Kidney tubule cell (primary cell): ENCODE measurements at regions not wholly inside any gene's neighbourhood (a gene's known extent, or its start where the extent isn't known, plus 50 kb on each side); places are given as distances from the start of the nearest gene placed in this dataset.

Source experiments
- DNase-seq: peaks from one replicate; pipeline ENCODE4 v3.0.0-alpha.2; 2018; ENCODE audit warnings: low spot score

DNA sequence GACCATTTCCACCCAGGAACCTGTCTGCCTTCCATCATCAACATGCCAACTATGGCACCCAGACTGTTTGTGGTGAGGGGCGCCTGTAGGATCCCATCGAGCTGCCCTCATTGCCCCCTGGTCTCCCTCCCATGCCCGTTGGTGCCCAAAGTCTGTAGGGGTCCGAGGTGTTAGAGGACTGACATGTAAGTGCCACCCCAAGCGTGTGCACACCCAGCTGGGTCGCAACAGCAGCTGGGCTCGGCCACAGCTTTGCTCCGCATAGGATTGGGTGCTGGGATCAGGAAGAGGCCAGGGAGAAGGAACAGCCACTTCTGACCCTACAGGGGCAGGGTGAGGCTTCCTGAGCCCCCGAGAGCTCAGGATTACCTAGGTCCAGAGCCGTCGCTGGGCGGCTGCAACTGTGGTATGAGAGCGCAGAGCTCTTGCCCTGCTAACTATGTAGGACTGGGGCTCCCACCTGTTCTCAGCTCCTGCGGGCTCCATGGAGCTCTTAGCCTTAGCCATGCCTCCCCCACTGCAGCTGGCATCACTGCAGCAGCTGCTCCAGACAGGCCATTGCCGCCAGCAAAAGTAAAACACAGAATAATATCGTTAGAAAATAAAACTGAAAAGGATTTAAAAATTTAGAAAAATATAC, 1160.3 kb downstream of the FSTL5 start:
- DNase-seq, result no peak

DNA sequence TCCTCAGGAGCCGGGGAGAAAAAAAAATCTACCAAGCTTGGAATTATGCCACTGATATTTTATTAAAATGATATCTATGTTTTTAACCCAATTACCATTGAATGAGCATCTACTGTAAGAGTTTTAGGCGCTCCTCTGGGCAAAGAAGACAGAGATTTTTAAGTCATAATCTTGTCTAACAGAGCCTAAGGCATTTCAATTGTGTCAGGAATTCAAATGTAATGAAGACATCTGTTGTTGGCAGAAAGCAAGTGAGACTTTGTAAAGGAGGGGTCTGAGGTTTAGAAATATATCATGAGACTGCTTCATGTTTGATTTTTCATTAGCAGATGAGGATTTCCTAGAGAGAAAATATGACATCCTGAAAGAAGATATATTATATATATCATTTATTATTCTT, 1158.1 kb downstream of the FSTL5 start:
- DNase-seq, result no peak

- DNase-seq, result no peak
Measured at GRCh38 chr4:161008527-161008926, 1155.3 kb downstream of the FSTL5 start.

DNA sequence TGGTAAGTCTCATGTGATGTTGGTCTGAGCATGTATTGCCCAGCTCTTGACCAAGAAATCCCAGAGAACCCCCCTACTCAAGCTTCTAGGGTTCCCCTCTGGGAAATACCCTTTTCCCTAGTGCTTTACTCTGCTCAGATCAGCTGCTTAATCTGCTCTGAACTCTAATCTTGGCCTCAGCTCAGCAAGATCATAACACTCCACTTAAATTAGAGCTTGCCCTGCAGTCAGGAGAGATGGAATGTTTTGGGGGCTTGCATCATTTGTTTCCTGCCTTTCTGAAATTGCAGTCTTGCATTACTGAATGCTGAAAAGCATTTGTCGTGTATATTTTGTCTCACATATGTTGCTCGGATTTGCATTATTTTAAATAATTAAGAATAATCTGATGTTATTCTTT, 1153.6 kb downstream of the FSTL5 start:
- no peak for DNase-seq
